ENCODE measurements at regions not wholly inside any gene's neighbourhood (a gene's known extent, or its start where the extent isn't known, plus 50 kb on each side); places are given as distances from the start of the nearest gene placed in this dataset.

DNA sequence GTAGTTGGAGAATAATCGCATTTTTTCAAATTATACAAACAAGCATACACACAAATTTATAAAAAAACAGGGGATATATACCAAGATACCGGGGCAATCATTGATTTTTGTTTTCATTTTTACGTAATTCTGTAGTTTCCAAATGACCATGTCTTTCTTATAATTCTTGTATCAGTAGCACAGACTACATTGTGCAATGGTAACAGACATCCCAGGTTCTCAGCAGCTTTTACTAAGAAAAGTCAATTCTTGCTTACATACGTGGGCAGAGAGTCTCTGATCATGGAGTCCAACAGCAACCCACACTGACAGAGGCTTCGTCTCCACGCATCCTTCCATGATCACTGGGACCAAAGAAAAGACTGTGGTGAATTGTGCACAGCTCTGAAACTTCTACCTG is 441.3 kb downstream of the TBL1XR1 start:
- TF ChIP-seq POLR2A (IDR thresholded peaks at IDR 0.05), result no peak
- TF ChIP-seq, protein P1, sequence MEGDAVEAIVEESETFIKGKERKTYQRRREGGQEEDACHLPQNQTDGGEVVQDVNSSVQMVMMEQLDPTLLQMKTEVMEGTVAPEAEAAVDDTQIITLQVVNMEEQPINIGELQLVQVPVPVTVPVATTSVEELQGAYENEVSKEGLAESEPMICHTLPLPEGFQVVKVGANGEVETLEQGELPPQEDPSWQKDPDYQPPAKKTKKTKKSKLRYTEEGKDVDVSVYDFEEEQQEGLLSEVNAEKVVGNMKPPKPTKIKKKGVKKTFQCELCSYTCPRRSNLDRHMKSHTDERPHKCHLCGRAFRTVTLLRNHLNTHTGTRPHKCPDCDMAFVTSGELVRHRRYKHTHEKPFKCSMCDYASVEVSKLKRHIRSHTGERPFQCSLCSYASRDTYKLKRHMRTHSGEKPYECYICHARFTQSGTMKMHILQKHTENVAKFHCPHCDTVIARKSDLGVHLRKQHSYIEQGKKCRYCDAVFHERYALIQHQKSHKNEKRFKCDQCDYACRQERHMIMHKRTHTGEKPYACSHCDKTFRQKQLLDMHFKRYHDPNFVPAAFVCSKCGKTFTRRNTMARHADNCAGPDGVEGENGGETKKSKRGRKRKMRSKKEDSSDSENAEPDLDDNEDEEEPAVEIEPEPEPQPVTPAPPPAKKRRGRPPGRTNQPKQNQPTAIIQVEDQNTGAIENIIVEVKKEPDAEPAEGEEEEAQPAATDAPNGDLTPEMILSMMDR (IDR thresholded peaks at IDR 0.05), result no peak

Data from Peyer's patch (tissue), 4 donors.